ENCODE measurements at regions not wholly inside any gene's neighbourhood (a gene's known extent, or its start where the extent isn't known, plus 50 kb on each side); places are given as distances from the start of the nearest gene placed in this dataset.

GRCh38 chr3:59411186-59411585 lies 361.4 kb upstream of the CFAP20DC start:
- TF ChIP-seq, protein P1, sequence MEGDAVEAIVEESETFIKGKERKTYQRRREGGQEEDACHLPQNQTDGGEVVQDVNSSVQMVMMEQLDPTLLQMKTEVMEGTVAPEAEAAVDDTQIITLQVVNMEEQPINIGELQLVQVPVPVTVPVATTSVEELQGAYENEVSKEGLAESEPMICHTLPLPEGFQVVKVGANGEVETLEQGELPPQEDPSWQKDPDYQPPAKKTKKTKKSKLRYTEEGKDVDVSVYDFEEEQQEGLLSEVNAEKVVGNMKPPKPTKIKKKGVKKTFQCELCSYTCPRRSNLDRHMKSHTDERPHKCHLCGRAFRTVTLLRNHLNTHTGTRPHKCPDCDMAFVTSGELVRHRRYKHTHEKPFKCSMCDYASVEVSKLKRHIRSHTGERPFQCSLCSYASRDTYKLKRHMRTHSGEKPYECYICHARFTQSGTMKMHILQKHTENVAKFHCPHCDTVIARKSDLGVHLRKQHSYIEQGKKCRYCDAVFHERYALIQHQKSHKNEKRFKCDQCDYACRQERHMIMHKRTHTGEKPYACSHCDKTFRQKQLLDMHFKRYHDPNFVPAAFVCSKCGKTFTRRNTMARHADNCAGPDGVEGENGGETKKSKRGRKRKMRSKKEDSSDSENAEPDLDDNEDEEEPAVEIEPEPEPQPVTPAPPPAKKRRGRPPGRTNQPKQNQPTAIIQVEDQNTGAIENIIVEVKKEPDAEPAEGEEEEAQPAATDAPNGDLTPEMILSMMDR (IDR thresholded peaks at IDR 0.05; ENCODE audit: poor library complexity, severe bottlenecking), result no peak
- TF ChIP-seq SMC3 (conservative IDR thresholded peaks at IDR 0.05; ENCODE audit: poor library complexity) (no peak), EZH2 (IDR thresholded peaks at IDR 0.05; ENCODE audit: borderline replicate concordance, insufficient read depth, low read length, poor library complexity, severe bottlenecking) (no peak), POLR2AphosphoS5 (IDR thresholded peaks at IDR 0.05) (no peak), MXI1 (conservative IDR thresholded peaks at IDR 0.05; ENCODE audit: poor library complexity, severe bottlenecking) (no peak), EP300 (conservative IDR thresholded peaks at IDR 0.05; ENCODE audit: poor library complexity, severe bottlenecking) (no peak), REST (IDR thresholded peaks at IDR 0.05; ENCODE audit: borderline replicate concordance) (no peak), TAF1 (IDR thresholded peaks at IDR 0.05; ENCODE audit: low read depth) (no peak), RAD21 (conservative IDR thresholded peaks at IDR 0.05) (no peak)

All from neural cell (in vitro differentiated cells).